Right atrium auricular region (tissue), 2 donors: ENCODE measurements at regions not wholly inside any gene's neighbourhood (a gene's known extent, or its start where the extent isn't known, plus 50 kb on each side); places are given as distances from the start of the nearest gene placed in this dataset.
"Not testable (repeated sequence)": the region's sequence is repeated elsewhere in the genome, so short reads cannot be mapped to it uniquely, and the experiment has no call there.

Experiments used
- DNase-seq: peaks from one replicate; pipeline ENCODE4 v3.0.0-alpha.2; 2019; ENCODE audit warnings: low spot score
- H3K27ac ChIP-seq, 2 donors: fragments of 200-600 bp; sonication (generic); 1 replicate in 1 of 2; 2 replicates in 1 of 2; pipeline ENCODE4 v1.5.1; 2016 to 2019
- H3K27me3 ChIP-seq, 2 donors: fragments of 200-600 bp; sonication (generic); one replicate each; pipeline versions ENCODE4 v1.5.1 to v1.6.0; 2017 to 2019
- H3K36me3 ChIP-seq: fragments of 200-600 bp; sonication (generic); one replicate; pipeline ENCODE4 v1.5.1; 2016
- H3K4me1 ChIP-seq, 2 donors: fragments of 200-600 bp; sonication (generic); one replicate each; pipeline versions ENCODE4 v1.5.1 to v1.6.0; 2017 to 2019
- H3K4me3 ChIP-seq, 2 donors: fragments of 200-600 bp; sonication (generic); 1 replicate in 1 of 2; 2 replicates in 1 of 2; pipeline ENCODE4 v1.5.1; 2017 to 2019; ENCODE audit warnings: mild to moderate bottlenecking in 1 of 2, moderate library complexity in 1 of 2
- H3K9me3 ChIP-seq, 2 donors: fragments of 200-600 bp; sonication (generic); one replicate each; pipeline ENCODE4 v1.5.1; 2019
- TF ChIP-seq, protein P1 (sequence below), 2 donors: fragments of 200-600 bp; sonication (generic); IDR thresholded peaks; one replicate each; pipeline ENCODE4 v1.5.1; 2019; ENCODE audit warnings: antibody characterized with exemption in 2 of 2

DNA sequence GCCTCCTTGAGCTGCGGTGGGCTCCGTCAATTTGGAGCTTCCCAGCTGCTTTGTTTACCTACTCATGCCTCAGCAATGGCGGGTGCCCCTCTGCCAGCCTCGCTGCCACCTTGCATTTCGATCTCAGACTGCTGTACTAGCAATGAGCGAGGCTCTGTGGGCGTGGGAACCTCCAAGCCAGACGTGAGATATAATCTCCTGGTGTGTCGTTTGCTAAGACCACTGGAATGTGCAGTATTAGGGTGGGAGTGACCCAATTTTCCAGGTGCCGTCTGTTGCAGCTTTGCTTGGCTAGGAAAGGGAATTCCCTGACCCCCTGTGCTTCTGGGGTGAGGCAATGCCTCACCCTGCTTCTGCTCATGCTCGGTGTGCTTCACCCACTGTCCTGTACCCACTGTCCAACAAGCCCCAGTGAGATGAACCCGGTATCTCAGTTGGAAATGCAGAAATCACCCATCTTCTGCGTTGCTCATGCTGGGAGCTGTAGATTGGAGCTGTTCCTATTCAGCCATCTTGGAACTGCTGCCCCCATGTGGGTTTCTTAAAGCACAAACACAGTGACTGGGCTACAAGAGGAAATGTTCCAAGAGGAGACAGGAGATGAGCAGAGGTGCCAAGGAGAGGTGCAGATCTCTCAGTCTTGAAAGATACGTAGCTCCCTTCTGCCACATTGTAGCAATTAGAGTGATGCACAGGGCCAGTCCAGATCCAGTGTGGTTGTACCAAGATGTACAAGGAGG lies 193.0 kb upstream of the IGFBP7 start:
- Histone ChIP-seq H3K4me3 (no peak overlapping the region), H3K27ac (no peak overlapping the region), H3K9me3 (no peaks in the 10 kb centered on the region), H3K27me3 (no peaks in the 10 kb centered on the region), H3K4me1 (no peaks in the 10 kb centered on the region), H3K36me3 (no peaks in the 10 kb centered on the region)
- DNase-seq, result no peak
- TF ChIP-seq, protein P1, sequence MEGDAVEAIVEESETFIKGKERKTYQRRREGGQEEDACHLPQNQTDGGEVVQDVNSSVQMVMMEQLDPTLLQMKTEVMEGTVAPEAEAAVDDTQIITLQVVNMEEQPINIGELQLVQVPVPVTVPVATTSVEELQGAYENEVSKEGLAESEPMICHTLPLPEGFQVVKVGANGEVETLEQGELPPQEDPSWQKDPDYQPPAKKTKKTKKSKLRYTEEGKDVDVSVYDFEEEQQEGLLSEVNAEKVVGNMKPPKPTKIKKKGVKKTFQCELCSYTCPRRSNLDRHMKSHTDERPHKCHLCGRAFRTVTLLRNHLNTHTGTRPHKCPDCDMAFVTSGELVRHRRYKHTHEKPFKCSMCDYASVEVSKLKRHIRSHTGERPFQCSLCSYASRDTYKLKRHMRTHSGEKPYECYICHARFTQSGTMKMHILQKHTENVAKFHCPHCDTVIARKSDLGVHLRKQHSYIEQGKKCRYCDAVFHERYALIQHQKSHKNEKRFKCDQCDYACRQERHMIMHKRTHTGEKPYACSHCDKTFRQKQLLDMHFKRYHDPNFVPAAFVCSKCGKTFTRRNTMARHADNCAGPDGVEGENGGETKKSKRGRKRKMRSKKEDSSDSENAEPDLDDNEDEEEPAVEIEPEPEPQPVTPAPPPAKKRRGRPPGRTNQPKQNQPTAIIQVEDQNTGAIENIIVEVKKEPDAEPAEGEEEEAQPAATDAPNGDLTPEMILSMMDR (IDR thresholded peaks at IDR 0.05), result peak in 1 of 2 donors; percentile 24

DNA sequence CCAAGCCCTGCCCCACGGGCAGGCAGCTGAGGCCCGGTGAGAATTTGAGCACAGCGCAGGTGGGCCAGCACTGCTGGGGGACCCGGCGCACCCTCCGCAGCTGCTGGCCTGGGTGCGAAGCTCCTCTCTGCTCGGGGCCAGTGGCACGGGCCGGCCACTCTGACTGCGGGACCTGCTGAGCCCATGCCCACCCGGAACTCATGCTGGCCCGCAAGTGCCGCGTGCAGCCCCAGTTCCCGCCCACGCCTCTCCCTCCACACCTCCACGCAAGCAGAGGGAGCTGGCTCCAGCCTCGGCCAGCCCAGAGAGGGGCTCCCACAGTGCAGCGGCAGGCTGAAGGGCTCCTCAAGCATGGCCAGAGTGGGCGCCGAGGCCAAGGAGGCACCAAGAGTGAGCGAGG lies 190.1 kb upstream of the IGFBP7 start:
- H3K36me3 ChIP-seq, H3K9me3 ChIP-seq, H3K27me3 ChIP-seq, H3K4me1 ChIP-seq, H3K4me3 ChIP-seq, DNase-seq, H3K27ac ChIP-seq: not testable (repeated sequence)

DNA sequence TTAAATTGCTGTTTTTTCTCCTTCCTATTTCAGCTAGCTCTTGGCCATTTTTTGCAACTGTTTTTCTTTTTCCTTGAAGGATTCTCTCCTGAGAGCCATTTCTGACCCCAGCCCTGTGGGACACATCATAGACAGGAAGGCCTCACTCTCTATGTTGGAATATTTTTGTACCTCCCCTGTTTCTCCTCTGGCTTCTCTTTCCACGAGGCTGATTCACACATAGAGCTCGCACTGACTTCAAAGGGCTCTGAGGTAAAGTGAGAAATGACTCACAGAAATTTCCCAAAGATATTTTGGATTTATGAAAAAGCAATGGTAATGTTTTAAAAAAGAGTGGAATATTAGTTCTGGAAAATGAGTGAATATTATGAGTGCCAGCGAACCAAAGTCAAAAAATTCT lies 181.7 kb upstream of the IGFBP7 start:
- no peak overlapping the region for H3K27ac ChIP-seq
- no peak overlapping the region for H3K4me3 ChIP-seq
- no peaks in the 10 kb centered on the region for H3K9me3 ChIP-seq
- TF ChIP-seq, protein P1 (IDR thresholded peaks at IDR 0.05), result no peak
- H3K27me3 ChIP-seq, result no peaks in the 10 kb centered on the region
- no peak for DNase-seq
- H3K36me3 ChIP-seq, result no peaks in the 10 kb centered on the region
- H3K4me1 ChIP-seq, result no peaks in the 10 kb centered on the region

DNA sequence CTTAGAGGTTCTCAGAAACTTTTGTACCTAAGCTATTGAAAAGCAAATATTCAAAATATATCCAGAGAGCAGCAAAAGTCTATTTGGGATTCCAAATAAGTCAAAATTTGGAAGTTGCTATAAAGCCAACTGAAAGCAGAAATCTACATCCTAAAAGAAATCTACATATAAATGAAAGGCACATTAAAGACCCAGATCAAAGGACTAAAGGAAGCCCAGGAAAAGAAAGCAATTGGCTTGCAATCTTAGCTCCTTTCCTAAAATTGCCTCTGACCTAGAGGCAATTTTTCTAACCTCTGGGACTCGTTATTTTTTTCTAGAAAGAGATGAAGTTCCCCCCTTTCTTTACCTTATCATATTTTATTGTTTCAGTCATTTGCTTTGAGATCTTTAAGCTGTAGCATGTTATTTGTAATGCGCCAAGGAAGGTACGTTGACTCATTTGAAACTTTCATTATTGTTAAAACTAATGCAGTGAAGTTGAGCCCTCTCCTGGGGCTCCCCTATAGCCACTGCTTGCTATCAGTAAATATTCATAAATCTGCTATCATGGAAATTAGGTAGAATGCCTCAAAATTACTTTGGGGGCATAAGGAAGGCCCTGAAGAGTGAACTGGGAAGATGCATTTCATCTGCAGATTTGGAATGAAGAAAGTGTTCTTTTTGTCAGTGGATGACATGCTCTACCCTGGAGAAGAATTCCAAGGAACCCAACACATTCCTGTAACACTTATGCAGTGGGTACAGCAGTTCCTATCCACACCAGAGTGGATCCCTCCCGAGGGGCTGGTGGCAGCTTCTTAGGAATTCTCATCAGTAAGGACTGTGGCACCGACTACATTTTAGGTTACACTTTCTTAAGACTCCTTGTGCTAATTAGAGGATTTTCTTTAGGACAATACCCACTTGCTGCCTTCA lies 177.8 kb upstream of the IGFBP7 start:
- Histone ChIP-seq H3K4me1 (no peaks in the 10 kb centered on the region), H3K27ac (no peak overlapping the region), H3K4me3 (no peak overlapping the region), H3K27me3 (no peaks in the 10 kb centered on the region), H3K36me3 (no peaks in the 10 kb centered on the region), H3K9me3 (no peaks in the 10 kb centered on the region)
- DNase-seq, result no peak
- TF ChIP-seq, protein P1 (IDR thresholded peaks at IDR 0.05), result no peak

DNA sequence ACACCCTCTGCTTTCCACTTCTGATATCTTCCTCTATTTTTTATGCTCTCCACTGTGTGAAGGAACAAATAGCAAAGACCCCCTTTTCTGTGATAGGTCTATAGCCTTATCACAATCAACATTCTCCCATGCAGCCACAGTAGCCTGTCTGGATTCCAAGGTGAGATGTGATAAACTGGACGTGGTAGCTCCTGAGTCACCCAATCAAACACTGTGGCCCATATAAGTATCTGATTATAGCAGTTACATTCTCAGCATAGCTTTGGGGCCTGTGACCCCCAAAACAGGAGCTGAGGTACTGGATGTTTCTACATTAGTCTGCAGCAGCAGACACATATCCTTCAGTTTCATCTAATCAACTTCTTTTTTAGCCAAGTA lies 172.7 kb upstream of the IGFBP7 start:
- H3K27ac ChIP-seq, result no peak overlapping the region
- H3K4me1 ChIP-seq, result no peaks in the 10 kb centered on the region
- no peak overlapping the region for H3K4me3 ChIP-seq
- no peak for DNase-seq
- TF ChIP-seq, protein P1 (IDR thresholded peaks at IDR 0.05), result no peak
- H3K9me3 ChIP-seq, result no peaks in the 10 kb centered on the region
- no peaks in the 10 kb centered on the region for H3K27me3 ChIP-seq
- H3K36me3 ChIP-seq, result no peaks in the 10 kb centered on the region

DNA sequence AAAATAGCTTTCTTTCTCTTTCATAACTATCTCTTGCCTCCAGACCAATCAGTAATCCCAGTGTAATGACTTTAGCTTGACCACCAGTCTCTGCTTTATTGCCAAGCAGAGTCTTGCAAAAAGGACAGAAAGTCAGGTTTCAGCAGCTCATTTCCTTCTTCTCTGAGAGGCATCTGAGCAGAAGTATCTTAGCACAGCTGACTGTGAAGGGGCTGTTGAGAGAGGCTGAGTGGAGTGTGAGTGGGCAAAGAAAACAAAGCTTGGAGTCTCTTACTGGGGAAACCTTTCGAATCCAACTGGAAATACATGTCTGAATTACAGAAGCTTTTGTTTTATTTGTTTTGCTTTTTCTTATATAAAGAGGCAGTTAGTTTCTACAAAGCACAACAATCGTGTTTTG lies 170.3 kb upstream of the IGFBP7 start:
- H3K27me3 ChIP-seq, result no peaks in the 10 kb centered on the region
- TF ChIP-seq, protein P1 (IDR thresholded peaks at IDR 0.05), result no peak
- H3K9me3 ChIP-seq, result no peaks in the 10 kb centered on the region
- no peak overlapping the region for H3K4me3 ChIP-seq
- H3K36me3 ChIP-seq, result no peaks in the 10 kb centered on the region
- no peak overlapping the region for H3K27ac ChIP-seq
- no peak for DNase-seq
- H3K4me1 ChIP-seq, result no peaks in the 10 kb centered on the region
